CD4-positive, alpha-beta memory T cell (primary cell): ENCODE measurements at regions not wholly inside any gene's neighbourhood (a gene's known extent, or its start where the extent isn't known, plus 50 kb on each side); places are given as distances from the start of the nearest gene placed in this dataset.

Experiments
- CTCF ChIA-PET: fragments of 350-600 bp; sonication (Branson Sonifier 250); formaldehyde crosslinking; loops from one replicate; lab custom pipeline; 2021; ENCODE audit warnings: inconsistent platforms; ENCODE audit not compliant: partially characterized antibody; lab: Charles Lee
- POLR2A ChIA-PET: fragments of 350-600 bp; sonication (Branson Sonifier 250); formaldehyde crosslinking; loops from one replicate; lab custom pipeline; 2021; ENCODE audit not compliant: partially characterized antibody; lab: Charles Lee
- DNase-seq, 5 donors: peaks; one replicate each; pipeline versions ENCODE4 v3.0.0 to v3.0.0-alpha.2; 2020 to 2022; ENCODE audit warnings: mixed read lengths in 1 of 5
- H3K27ac ChIP-seq: one replicate; pipeline ENCODE4 v1.7.0; 2013; ENCODE audit warnings: low read depth, low read length
- H3K27me3 ChIP-seq: 2 replicates; pipeline ENCODE4 v1.7.0; 2013; ENCODE audit warnings: mild to moderate bottlenecking, low read length, moderate library complexity; ENCODE audit not compliant: insufficient read depth
- H3K36me3 ChIP-seq: 2 replicates; pipeline ENCODE4 v1.7.0; 2013; ENCODE audit warnings: mild to moderate bottlenecking, low read length, moderate library complexity; ENCODE audit not compliant: insufficient read depth
- H3K4me1 ChIP-seq: 2 replicates; pipeline ENCODE4 v1.7.0; 2013; ENCODE audit warnings: mild to moderate bottlenecking, low read length, moderate library complexity; ENCODE audit not compliant: insufficient read depth
- H3K4me3 ChIP-seq, 2 donors: one replicate each; pipeline ENCODE4 v1.7.0; 2013; ENCODE audit warnings: low read length in 2 of 2, mild to moderate bottlenecking in 1 of 2
- H3K9me3 ChIP-seq, 2 donors: one replicate each; pipeline ENCODE4 v1.7.0; 2013; ENCODE audit warnings: low read length in 2 of 2, control low read depth in 1 of 2; ENCODE audit not compliant: control insufficient read depth in 1 of 2
- H3K27ac Mint-ChIP-seq, 7 donors: one replicate each; pipeline ENCODE4 v1.8.0; 2020 to 2021; ENCODE audit warnings: mixed read lengths in 7 of 7, mild to moderate bottlenecking in 6 of 7, inconsistent platforms in 3 of 7, moderate library complexity in 3 of 7
- H3K27me3 Mint-ChIP-seq, 2 donors: one replicate each; pipeline ENCODE4 v1.8.0; 2020 to 2021; ENCODE audit warnings: mixed read lengths in 2 of 2
- H3K36me3 Mint-ChIP-seq, 2 donors: one replicate each; pipeline ENCODE4 v1.8.0; 2020 to 2021; ENCODE audit warnings: mixed read lengths in 2 of 2, inconsistent platforms in 1 of 2, mild to moderate bottlenecking in 1 of 2
- H3K4me1 Mint-ChIP-seq, 4 donors: one replicate each; pipeline ENCODE4 v1.8.0; 2020 to 2021; ENCODE audit warnings: mixed read lengths in 4 of 4, mild to moderate bottlenecking in 1 of 4
- H3K4me3 Mint-ChIP-seq, 8 donors: one replicate each; pipeline ENCODE4 v1.8.0; 2020 to 2021; ENCODE audit warnings: mixed read lengths in 8 of 8, mild to moderate bottlenecking in 7 of 8, moderate library complexity in 6 of 8, inconsistent platforms in 3 of 8
- H3K9me3 Mint-ChIP-seq, 8 donors: one replicate each; pipeline ENCODE4 v1.8.0; 2020 to 2021; ENCODE audit warnings: mixed read lengths in 8 of 8, mild to moderate bottlenecking in 5 of 8, inconsistent platforms in 3 of 8, moderate library complexity in 1 of 8
- intact Hi-C: fragments of 100-400 bp; cut with micrococcal nuclease; formaldehyde crosslinking; loops from one replicate; pipeline ENCODE4 v1.15.1; 2023

DNA sequence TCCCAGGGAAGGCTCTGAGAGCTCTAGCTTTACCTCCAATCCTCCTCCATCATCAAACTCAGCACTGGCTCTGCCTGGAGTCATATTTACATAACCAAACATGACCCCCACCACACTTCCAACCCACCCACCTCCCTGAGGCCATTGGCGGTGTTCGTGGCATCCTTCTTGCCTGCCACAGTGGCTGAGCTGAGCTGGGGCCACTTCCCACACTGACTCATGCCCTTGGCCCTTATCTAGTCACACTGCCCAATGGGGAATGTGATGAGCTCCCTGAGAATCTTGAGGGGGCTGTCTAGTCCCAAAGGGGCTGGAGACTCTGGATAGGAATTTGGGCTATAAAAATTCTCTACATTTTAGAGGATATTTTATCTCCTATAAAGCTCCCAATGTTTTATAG lies 230.9 kb upstream of the IRF2BP2 start:
- intact Hi-C loops, result loop anchor here (5.0 to 10.0 kb wide), 2 partner anchors 69 to 234 kb away; no protein-coding TSS in a partner anchor
- Mint-ChIP-seq H3K4me1 (peaks cover 41 to 67% (median 56%) of the 10 kb centered on the region in 4 donors), H3K4me3 (no peak overlapping the region), H3K27ac (no peak overlapping the region), H3K27me3 (no peaks in the 10 kb centered on the region), H3K9me3 (peaks cover 0 to 2% (median 0%) of the 10 kb centered on the region in 8 donors), H3K36me3 (no peaks in the 10 kb centered on the region)
- Histone ChIP-seq H3K9me3 (no peaks in the 10 kb centered on the region), H3K27ac (no peak overlapping the region), H3K4me1 (peaks cover 58% of the 10 kb centered on the region), H3K36me3 (no peaks in the 10 kb centered on the region), H3K27me3 (no peaks in the 10 kb centered on the region), H3K4me3 (no peak overlapping the region)
- ChIA-PET CTCF (no interaction called here), POLR2A (interaction anchor here (1.0 to 5.1 kb wide), 3 partner anchors 81 to 116 kb away, joined by 3 to 40 read pairs (median 3); no protein-coding TSS in a partner anchor)
- DNase-seq, result no peak

DNA sequence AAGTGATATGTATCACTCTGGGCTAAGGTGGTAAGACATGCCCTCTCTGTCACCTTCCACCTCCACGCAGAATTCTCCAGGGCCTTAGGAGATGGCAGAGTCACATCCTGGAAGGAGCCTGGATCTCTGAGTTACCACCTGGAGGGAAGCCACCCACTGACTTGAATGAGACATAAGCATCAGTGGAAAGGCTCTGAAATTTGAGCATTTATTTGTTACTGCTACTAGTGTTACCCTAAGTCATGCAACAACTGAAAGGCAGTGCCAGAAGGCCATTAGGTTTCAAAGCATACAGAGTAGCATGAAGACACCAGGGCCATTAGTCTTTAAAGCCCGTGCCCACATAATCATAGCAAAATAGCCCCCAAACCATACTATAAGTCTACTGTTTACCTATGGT lies 230.3 kb upstream of the IRF2BP2 start:
- Mint-ChIP-seq H3K9me3 (no peaks in the 10 kb centered on the region), H3K4me1 (peaks cover 35 to 61% (median 50%) of the 10 kb centered on the region in 4 donors), H3K27ac (peak overlapping the region in 3 of 7 donors; percentile 30 to 46 (median 39)), H3K4me3 (no peak overlapping the region), H3K27me3 (no peaks in the 10 kb centered on the region), H3K36me3 (no peaks in the 10 kb centered on the region)
- Histone ChIP-seq H3K27ac (no peak overlapping the region), H3K9me3 (no peaks in the 10 kb centered on the region), H3K4me1 (peaks cover 52% of the 10 kb centered on the region), H3K27me3 (no peaks in the 10 kb centered on the region), H3K36me3 (no peaks in the 10 kb centered on the region), H3K4me3 (no peak overlapping the region)
- POLR2A ChIA-PET, result interaction anchor here (1.2 kb wide), 1 partner anchor 85 kb away, joined by 3 read pairs; no protein-coding TSS in a partner anchor
- CTCF ChIA-PET, result no interaction called here
- no peak for DNase-seq
- intact Hi-C loops, result loop anchor here (5.0 to 10.0 kb wide), 2 partner anchors 68 to 235 kb away; no protein-coding TSS in a partner anchor

DNA sequence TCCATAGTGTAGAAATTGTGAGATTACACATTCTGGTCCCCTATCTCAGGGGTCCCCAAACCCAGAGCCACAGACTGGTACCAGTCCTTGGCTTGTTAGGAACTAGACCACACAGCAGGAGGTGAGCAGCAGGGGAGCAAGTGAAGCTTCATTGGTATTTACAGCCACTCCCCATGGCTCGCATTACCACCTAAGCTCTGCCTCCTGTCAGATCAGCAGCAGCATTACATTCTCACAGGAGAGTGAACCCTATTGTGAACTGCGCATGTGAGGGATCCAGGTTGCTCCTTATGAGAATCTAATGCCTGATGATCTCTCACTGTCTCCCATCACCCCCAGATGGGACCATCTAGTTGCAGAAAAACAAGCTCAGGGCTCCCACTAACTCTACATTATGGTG lies 229.7 kb upstream of the IRF2BP2 start:
- H3K27me3 Mint-ChIP-seq, result no peaks in the 10 kb centered on the region
- H3K4me1 ChIP-seq, result peaks cover 46% of the 10 kb centered on the region
- H3K4me1 Mint-ChIP-seq, result peaks cover 30 to 55% (median 44%) of the 10 kb centered on the region in 4 donors
- DNase-seq, result no peak
- no peak overlapping the region for H3K4me3 ChIP-seq
- no peak overlapping the region for H3K27ac Mint-ChIP-seq
- no peak overlapping the region for H3K27ac ChIP-seq
- CTCF ChIA-PET, result interaction anchor here (1.0 kb wide), 1 partner anchor 18 kb away, joined by 3 read pairs; no protein-coding TSS in a partner anchor
- no peaks in the 10 kb centered on the region for H3K36me3 Mint-ChIP-seq
- POLR2A ChIA-PET, result no interaction called here
- no peaks in the 10 kb centered on the region for H3K9me3 Mint-ChIP-seq
- intact Hi-C loops, result loop anchor here (5.0 to 10.0 kb wide), 2 partner anchors 67 to 235 kb away; no protein-coding TSS in a partner anchor
- no peaks in the 10 kb centered on the region for H3K36me3 ChIP-seq
- no peak overlapping the region for H3K4me3 Mint-ChIP-seq
- no peaks in the 10 kb centered on the region for H3K27me3 ChIP-seq
- no peaks in the 10 kb centered on the region for H3K9me3 ChIP-seq

DNA sequence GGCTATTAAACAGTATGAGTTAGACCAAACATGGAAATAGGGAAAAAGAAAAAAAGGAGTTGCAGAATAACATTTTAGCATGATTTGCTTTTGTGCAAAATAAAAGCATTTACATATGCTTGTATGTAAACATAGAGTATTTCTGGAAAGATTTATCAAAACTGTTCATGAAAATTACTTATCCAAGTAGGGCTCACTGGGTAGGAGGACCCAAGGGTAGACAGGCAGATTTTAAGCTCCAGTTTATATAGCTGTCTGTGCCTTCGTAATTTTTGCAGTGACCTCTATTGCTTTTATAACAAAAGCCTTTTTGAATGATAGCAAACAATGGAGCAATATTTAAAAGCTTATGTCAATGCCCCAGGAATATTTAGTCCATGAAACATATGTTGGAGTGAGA lies 228.8 kb upstream of the IRF2BP2 start:
- Histone ChIP-seq H3K4me3 (no peak overlapping the region), H3K9me3 (no peaks in the 10 kb centered on the region), H3K4me1 (peaks cover 37% of the 10 kb centered on the region), H3K27ac (no peak overlapping the region), H3K27me3 (no peaks in the 10 kb centered on the region), H3K36me3 (no peaks in the 10 kb centered on the region)
- POLR2A ChIA-PET, result interaction anchor here (0.5 kb wide), 1 partner anchor 39 kb away, joined by 3 read pairs; no protein-coding TSS in a partner anchor
- intact Hi-C loops, result no loop called here
- DNase-seq, result no peak
- Mint-ChIP-seq H3K36me3 (no peaks in the 10 kb centered on the region), H3K4me1 (peaks cover 23 to 47% (median 36%) of the 10 kb centered on the region in 4 donors), H3K4me3 (no peak overlapping the region), H3K27ac (peak overlapping the region in 2 of 7 donors; percentile 13 to 48), H3K27me3 (no peaks in the 10 kb centered on the region), H3K9me3 (no peaks in the 10 kb centered on the region)
- CTCF ChIA-PET, result interaction anchor here (1.0 kb wide), 1 partner anchor 18 kb away, joined by 3 read pairs; no protein-coding TSS in a partner anchor

DNA sequence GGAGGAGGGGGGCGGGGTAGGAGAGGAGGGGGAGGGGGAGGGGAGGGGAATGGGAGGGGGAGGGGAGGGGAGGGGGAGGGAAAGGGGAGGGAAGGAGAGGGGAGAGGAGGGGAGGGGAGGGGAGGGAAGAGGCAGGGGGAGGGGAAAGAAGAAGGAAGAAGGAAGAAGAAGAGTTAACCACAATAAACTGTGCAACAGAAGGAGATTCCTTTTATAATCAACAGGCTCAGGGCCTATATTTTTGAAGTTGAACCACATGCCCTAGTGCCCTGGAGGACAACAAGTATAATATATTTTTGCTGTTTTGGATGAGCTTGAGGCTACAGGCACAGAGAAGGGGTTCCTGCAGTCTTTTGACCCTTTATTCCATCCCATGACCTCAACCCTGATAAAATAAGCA lies 228.2 kb upstream of the IRF2BP2 start:
- CTCF ChIA-PET, result no interaction called here
- peaks cover 19 to 40% (median 30%) of the 10 kb centered on the region in 4 donors for H3K4me1 Mint-ChIP-seq
- H3K4me3 ChIP-seq, result no peak overlapping the region
- no peaks in the 10 kb centered on the region for H3K27me3 ChIP-seq
- no peak for DNase-seq
- H3K9me3 Mint-ChIP-seq, result no peaks in the 10 kb centered on the region
- H3K9me3 ChIP-seq, result no peaks in the 10 kb centered on the region
- peaks cover 31% of the 10 kb centered on the region for H3K4me1 ChIP-seq
- no peak overlapping the region for H3K27ac ChIP-seq
- peak overlapping the region in 1 of 7 donors; percentile 29 for H3K27ac Mint-ChIP-seq
- no peaks in the 10 kb centered on the region for H3K27me3 Mint-ChIP-seq
- POLR2A ChIA-PET, result no interaction called here
- intact Hi-C loops, result no loop called here
- H3K4me3 Mint-ChIP-seq, result no peak overlapping the region
- no peaks in the 10 kb centered on the region for H3K36me3 Mint-ChIP-seq
- no peaks in the 10 kb centered on the region for H3K36me3 ChIP-seq

DNA sequence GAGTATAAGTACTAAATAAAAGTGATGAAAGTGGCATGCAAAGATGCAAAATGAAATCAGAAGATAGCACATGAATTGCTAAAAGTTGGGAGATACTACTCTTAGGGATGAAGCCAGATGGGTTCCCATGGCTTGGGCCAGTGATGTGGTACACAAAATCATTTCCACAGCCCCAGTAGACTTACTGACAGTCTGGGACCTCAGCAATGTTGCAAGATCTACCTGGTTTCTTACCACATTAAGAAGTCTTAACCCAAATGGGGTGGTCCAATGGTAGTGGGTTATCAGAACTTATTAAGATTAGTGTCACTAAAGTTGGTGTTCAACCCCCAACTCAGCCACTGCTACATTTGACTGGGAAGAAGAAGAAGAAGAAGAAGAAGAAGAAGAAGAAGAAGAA lies 227.7 kb upstream of the IRF2BP2 start:
- intact Hi-C loops, result no loop called here
- ChIA-PET CTCF (no interaction called here), POLR2A (no interaction called here)
- no peaks in the 10 kb centered on the region for H3K36me3 Mint-ChIP-seq
- H3K4me1 Mint-ChIP-seq, result peaks cover 14 to 36% (median 26%) of the 10 kb centered on the region in 4 donors
- no peak overlapping the region for H3K27ac ChIP-seq
- H3K27ac Mint-ChIP-seq, result peak overlapping the region in 1 of 7 donors; percentile 55
- no peak overlapping the region for H3K4me3 Mint-ChIP-seq
- H3K4me3 ChIP-seq, result no peak overlapping the region
- H3K4me1 ChIP-seq, result peaks cover 26% of the 10 kb centered on the region
- H3K36me3 ChIP-seq, result no peaks in the 10 kb centered on the region
- no peaks in the 10 kb centered on the region for H3K27me3 ChIP-seq
- no peak for DNase-seq
- H3K9me3 ChIP-seq, result no peaks in the 10 kb centered on the region
- H3K27me3 Mint-ChIP-seq, result no peaks in the 10 kb centered on the region
- peaks cover 0 to 2% (median 0%) of the 10 kb centered on the region in 8 donors for H3K9me3 Mint-ChIP-seq

DNA sequence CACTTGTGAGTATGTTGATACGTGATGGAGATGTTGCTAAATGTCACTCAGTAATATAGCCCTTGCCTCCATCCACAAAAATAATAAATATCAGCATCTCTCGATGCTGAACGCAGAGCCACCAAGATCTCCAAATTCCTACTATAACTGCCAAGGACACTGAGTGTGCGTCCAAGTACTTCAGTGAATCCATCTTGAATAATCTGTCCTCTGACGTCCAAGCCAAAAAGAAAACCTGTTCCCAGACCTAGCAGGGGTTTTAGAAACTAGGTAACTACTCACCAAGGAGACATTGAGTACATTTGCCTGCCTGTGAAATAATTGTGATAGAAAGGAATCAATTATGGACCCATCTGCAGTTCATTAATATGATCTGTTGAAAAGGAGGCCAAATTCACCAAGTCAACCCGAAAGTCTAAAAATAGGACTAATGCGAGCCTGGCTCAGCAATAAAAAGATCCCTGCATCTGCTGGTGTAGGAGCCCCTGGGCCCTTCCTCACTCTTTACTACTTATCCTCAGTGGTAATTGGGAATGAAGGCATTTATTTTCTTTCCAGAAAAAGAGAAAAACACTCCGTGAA lies 226.9 kb upstream of the IRF2BP2 start:
- H3K9me3 ChIP-seq, result no peaks in the 10 kb centered on the region
- no peak for DNase-seq
- no peaks in the 10 kb centered on the region for H3K27me3 ChIP-seq
- H3K36me3 ChIP-seq, result no peaks in the 10 kb centered on the region
- no peak overlapping the region for H3K4me3 ChIP-seq
- H3K4me1 Mint-ChIP-seq, result peaks cover 9 to 28% (median 20%) of the 10 kb centered on the region in 4 donors
- ChIA-PET CTCF (no interaction called here), POLR2A (no interaction called here)
- no peak overlapping the region for H3K4me3 Mint-ChIP-seq
- intact Hi-C loops, result no loop called here
- peaks cover 18% of the 10 kb centered on the region for H3K4me1 ChIP-seq
- H3K27ac ChIP-seq, result no peak overlapping the region
- no peaks in the 10 kb centered on the region for H3K36me3 Mint-ChIP-seq
- H3K27ac Mint-ChIP-seq, result no peak overlapping the region
- no peaks in the 10 kb centered on the region for H3K27me3 Mint-ChIP-seq
- peaks cover 0 to 2% (median 0%) of the 10 kb centered on the region in 8 donors for H3K9me3 Mint-ChIP-seq
